ENCODE measurements at regions not wholly inside any gene's neighbourhood (a gene's known extent, or its start where the extent isn't known, plus 50 kb on each side); places are given as distances from the start of the nearest gene placed in this dataset.

GRCh38 chr7:113806633-113807327 lies 112.0 kb downstream of the PPP1R3A start:
- H3K4me1 Mint-ChIP-seq = no peaks in the 10 kb centered on the region
- no peaks in the 10 kb centered on the region for H3K27me3 Mint-ChIP-seq (ENCODE audit: low read depth)
- ChIA-PET CTCF (no interaction called here), POLR2A (no interaction called here)
- DNase-seq (ENCODE audit: low spot score) = no peak
- no peaks in the 10 kb centered on the region for H3K36me3 Mint-ChIP-seq
- no peak overlapping the region for H3K27ac Mint-ChIP-seq
- 0 out of 2 replicates have a peak, but pooled peaks cover 3% of the 10 kb centered on the region for H3K9me3 Mint-ChIP-seq
- ATAC-seq = no peak
- no peak overlapping the region for H3K4me3 Mint-ChIP-seq
- TF ChIP-seq FOXJ3 (CRISPR knock-in tag; IDR thresholded peaks at IDR 0.05; ENCODE audit: borderline replicate concordance) (no peak), E2F5 (CRISPR knock-in tag; IDR thresholded peaks at IDR 0.05) (no peak), FOXK1 (CRISPR knock-in tag; IDR thresholded peaks at IDR 0.05) (no peak), ZNF423 (CRISPR knock-in tag; IDR thresholded peaks at IDR 0.05) (no peak), HMGA2 (CRISPR knock-in tag; IDR thresholded peaks at IDR 0.05) (no peak), ZBTB21 (CRISPR knock-in tag; IDR thresholded peaks at IDR 0.05; ENCODE audit: borderline replicate concordance) (no peak), ZNF416 (CRISPR knock-in tag; IDR thresholded peaks at IDR 0.05) (no peak), TP53 (CRISPR knock-in tag; IDR thresholded peaks at IDR 0.05) (no peak), IRF2 (CRISPR knock-in tag; IDR thresholded peaks at IDR 0.05; ENCODE audit: borderline replicate concordance, low read depth) (no peak), RELA (CRISPR knock-in tag; IDR thresholded peaks at IDR 0.05; ENCODE audit: borderline replicate concordance) (no peak), ESRRA (CRISPR knock-in tag; IDR thresholded peaks at IDR 0.05; ENCODE audit: borderline replicate concordance) (no peak), SOX15 (CRISPR knock-in tag; IDR thresholded peaks at IDR 0.05) (no peak), JUN (CRISPR knock-in tag; IDR thresholded peaks at IDR 0.05) (no peak), ZNF121 (CRISPR knock-in tag; IDR thresholded peaks at IDR 0.05) (no peak)

GRCh38 chr7:113805976-113806375 lies 112.8 kb downstream of the PPP1R3A start:
- Mint-ChIP-seq H3K27me3 (ENCODE audit: low read depth) (no peaks in the 10 kb centered on the region), H3K4me3 (no peak overlapping the region), H3K36me3 (no peaks in the 10 kb centered on the region), H3K4me1 (no peaks in the 10 kb centered on the region), H3K27ac (no peak overlapping the region), H3K9me3 (0 out of 2 replicates have a peak, but pooled peaks cover 3% of the 10 kb centered on the region)
- POLR2A ChIA-PET = no interaction called here
- DNase-seq (ENCODE audit: low spot score) = no peak
- CTCF ChIA-PET = no interaction called here
- no peak for ATAC-seq
- TF ChIP-seq ELF4 (CRISPR knock-in tag; IDR thresholded peaks at IDR 0.05; ENCODE audit: low read depth) (no peak), FOXJ3 (CRISPR knock-in tag; IDR thresholded peaks at IDR 0.05; ENCODE audit: borderline replicate concordance) (no peak), KAT7 (CRISPR knock-in tag; IDR thresholded peaks at IDR 0.05; ENCODE audit: borderline replicate concordance) (no peak), NFYB (CRISPR knock-in tag; conservative IDR thresholded peaks at IDR 0.05; ENCODE audit: low read depth) (no peak), ZSCAN18 (CRISPR knock-in tag; IDR thresholded peaks at IDR 0.05) (no peak), MLX (CRISPR knock-in tag; IDR thresholded peaks at IDR 0.05) (no peak), IRF2 (CRISPR knock-in tag; IDR thresholded peaks at IDR 0.05; ENCODE audit: borderline replicate concordance, low read depth) (no peak), MYBL2 (CRISPR knock-in tag; IDR thresholded peaks at IDR 0.05) (no peak), ZNF416 (CRISPR knock-in tag; IDR thresholded peaks at IDR 0.05) (no peak), E2F5 (CRISPR knock-in tag; IDR thresholded peaks at IDR 0.05) (no peak), STAT6 (CRISPR knock-in tag; conservative IDR thresholded peaks at IDR 0.05; ENCODE audit: low read depth) (no peak), MXD4 (CRISPR knock-in tag; IDR thresholded peaks at IDR 0.05; ENCODE audit: borderline replicate concordance) (no peak), ZNF423 (CRISPR knock-in tag; IDR thresholded peaks at IDR 0.05) (no peak), ERG (CRISPR knock-in tag; IDR thresholded peaks at IDR 0.05) (no peak)

All from WTC11 (cell line).